Panc1 (cell line): ENCODE measurements at regions not wholly inside any gene's neighbourhood (a gene's known extent, or its start where the extent isn't known, plus 50 kb on each side); places are given as distances from the start of the nearest gene placed in this dataset.

Source experiments
- ATAC-seq: fragments of 200-7000 bp; cut with Tn5 transposase; 2 replicates; pipeline ENCODE4 v1.9.1; 2020; ENCODE audit warnings: mild to moderate bottlenecking, moderate library complexity
- BruUV-seq: library from RNA; stranded (reverse); fragments of 400-500 nt; replicated peaks from 2 replicates; lab custom pipeline; 2021; lab: Mats Ljungman, UMichigan
- CTCF ChIA-PET: fragments of 300-600 bp; sonication (Branson Sonifier 250); formaldehyde crosslinking; loops from one replicate; lab custom pipeline; 2022; ENCODE audit warnings: antibody characterized with exemption; lab: Charles Lee
- POLR2A ChIA-PET: fragments of 300-600 bp; sonication (Branson Sonifier 250); formaldehyde crosslinking; loops from one replicate; lab custom pipeline; 2022; ENCODE audit warnings: antibody characterized with exemption; lab: Charles Lee
- DNase-seq: peaks from one replicate; pipeline ENCODE4 v3.0.0-alpha.2; 2010; ENCODE audit warnings: low read depth, low spot score
- H3K27ac ChIP-seq: 2 replicates; pipeline ENCODE4 v1.5.1; 2011; ENCODE audit warnings: mild to moderate bottlenecking, low read length, inconsistent platforms
- H3K27me3 ChIP-seq: fragments of 200-500 bp; sonication (Bioruptor generic); 2 replicates; pipeline ENCODE4 v1.6.0; 2014; ENCODE audit warnings: low read length, inconsistent platforms; ENCODE audit not compliant: control insufficient read depth, insufficient read depth
- H3K36me3 ChIP-seq: fragments of 200-500 bp; sonication (Bioruptor generic); 2 replicates; pipeline ENCODE4 v1.5.1; 2014; ENCODE audit warnings: inconsistent platforms, mild to moderate bottlenecking, low read length, moderate library complexity; ENCODE audit not compliant: control insufficient read depth, insufficient read depth
- H3K4me1 ChIP-seq: 2 replicates; pipeline ENCODE4 v1.5.1; 2011; ENCODE audit warnings: inconsistent platforms, mild to moderate bottlenecking, low read length, moderate library complexity; ENCODE audit not compliant: control insufficient read depth, insufficient read depth
- H3K4me3 ChIP-seq, 2 experiments: 2 replicates each; pipeline ENCODE4 v1.5.1; 2011 to 2012; ENCODE audit warnings: low read depth in 2 of 2, low read length in 2 of 2, mild to moderate bottlenecking in 2 of 2, inconsistent platforms in 1 of 2, moderate library complexity in 1 of 2
- H3K9me3 ChIP-seq: fragments of 200-500 bp; sonication (Bioruptor generic); 2 replicates; pipeline ENCODE4 v1.5.1; 2014; ENCODE audit warnings: low read depth, mild to moderate bottlenecking, inconsistent platforms, low read length, moderate library complexity; ENCODE audit not compliant: control insufficient read depth, insufficient read depth
- CTCF ChIP-seq: fragments of 450-650 bp; IDR thresholded peaks from 2 replicates; pipeline ENCODE4 v1.5.1; 2017; ENCODE audit warnings: mild to moderate bottlenecking
- POLR2AphosphoS5 ChIP-seq: IDR thresholded peaks from 2 replicates; pipeline ENCODE4 v1.6.1; 2012; ENCODE audit warnings: mild to moderate bottlenecking, low read depth, low read length, moderate library complexity
- REST ChIP-seq, 2 experiments: IDR thresholded peaks; 2 replicates each; pipeline ENCODE4 v1.6.1; 2011 to 2012; ENCODE audit warnings: low read depth in 2 of 2, control low read depth in 1 of 2, low read length in 1 of 2, mild to moderate bottlenecking in 1 of 2, moderate library complexity in 1 of 2; ENCODE audit not compliant: insufficient read depth in 1 of 2
- SIN3A ChIP-seq: IDR thresholded peaks from 2 replicates; pipeline ENCODE4 v1.6.1; 2012; ENCODE audit warnings: low read depth, mild to moderate bottlenecking, low read length, moderate library complexity, borderline replicate concordance; ENCODE audit not compliant: insufficient read depth
- TCF7L2 ChIP-seq: IDR thresholded peaks from 2 replicates; pipeline ENCODE4 v1.6.1; 2011; ENCODE audit warnings: mild to moderate bottlenecking, low read depth, low read length, inconsistent platforms
- in situ Hi-C: cut with HindIII; loops from 2 replicates; pipeline ENCODE4 v1.10.0; 2016; ENCODE audit warnings: low sequenced_read_pairs, low pct_unique_long_range_greater_than_20kb
- intact Hi-C: fragments of 100-400 bp; cut with micrococcal nuclease; formaldehyde crosslinking; loops from one replicate; pipeline ENCODE4 v1.10.0; 2022; ENCODE audit not compliant: unreplicated experiment

- ATAC-seq (no peak), DNase-seq (no peak)
- intact Hi-C loops (no loop called here), in situ Hi-C loops (no loop called here)
- Histone ChIP-seq H3K27me3 (no peaks in the 10 kb centered on the region), H3K27ac (no peak overlapping the region), H3K4me1 (no peaks in the 10 kb centered on the region), H3K4me3 (no peak overlapping the region), H3K36me3 (no peaks in the 10 kb centered on the region), H3K9me3 (no peaks in the 10 kb centered on the region)
- POLR2A ChIA-PET, result no interaction called here
- CTCF ChIA-PET, result no interaction called here
- TF ChIP-seq SIN3A (no peak), TCF7L2 (no peak), POLR2AphosphoS5 (no peak), CTCF (no peak), REST (IDR thresholded peaks at IDR 0.05; ENCODE audit: insufficient read depth in 1 of 2, low read depth in 2 of 2, low read length in 1 of 2) (no peak)
- no TSS peak for BruUV-seq
These were observed 733.9 kb upstream of the ARGLU1 start for GRCh38 chr13:107301724-107302374.

- no TSS peak for BruUV-seq
- H3K9me3 ChIP-seq, result no peaks in the 10 kb centered on the region
- DNase-seq (no peak), ATAC-seq (no peak)
- H3K27me3 ChIP-seq, result no peaks in the 10 kb centered on the region
- no peaks in the 10 kb centered on the region for H3K36me3 ChIP-seq
- in situ Hi-C loops (no loop called here), intact Hi-C loops (no loop called here)
- no peak overlapping the region for H3K4me3 ChIP-seq
- ChIA-PET CTCF (no interaction called here), POLR2A (no interaction called here)
- TF ChIP-seq REST (IDR thresholded peaks at IDR 0.05; ENCODE audit: insufficient read depth in 1 of 2, low read depth in 2 of 2, low read length in 1 of 2) (no peak), TCF7L2 (no peak), CTCF (no peak), SIN3A (no peak), POLR2AphosphoS5 (no peak)
- no peaks in the 10 kb centered on the region for H3K4me1 ChIP-seq
- H3K27ac ChIP-seq, result no peak overlapping the region
These were observed 731.8 kb upstream of the ARGLU1 start for GRCh38 chr13:107299717-107300116.
